Cardiac muscle cell (in vitro differentiated cells and primary cell): ENCODE measurements at regions not wholly inside any gene's neighbourhood (a gene's known extent, or its start where the extent isn't known, plus 50 kb on each side); places are given as distances from the start of the nearest gene placed in this dataset.

ENCODE experiments used
- DNase-seq, 2 donors: peaks; one replicate each; pipeline versions ENCODE4 v3.0.0 to v3.0.0-alpha.2; 2010 to 2017; ENCODE audit warnings: low read depth in 1 of 2, low spot score in 1 of 2
- H3K27ac ChIP-seq: fragments of 200-600 bp; sonication (generic); 2 replicates; pipeline ENCODE4 v1.5.1; 2016
- H3K27me3 ChIP-seq: fragments of 200-600 bp; sonication (generic); 2 replicates; pipeline ENCODE4 v1.6.0; 2016; ENCODE audit warnings: control low read depth
- H3K36me3 ChIP-seq: fragments of 200-600 bp; sonication (generic); 2 replicates; pipeline ENCODE4 v1.5.1; 2016; ENCODE audit warnings: control low read depth
- H3K4me1 ChIP-seq: fragments of 200-600 bp; sonication (generic); 2 replicates; pipeline ENCODE4 v1.8.1; 2017; ENCODE audit warnings: low read depth, mild to moderate bottlenecking, mixed run types
- H3K4me3 ChIP-seq: fragments of 200-600 bp; sonication (generic); 2 replicates; pipeline ENCODE4 v1.5.1; 2016; ENCODE audit warnings: mild to moderate bottlenecking
- H3K9me3 ChIP-seq: fragments of 200-600 bp; sonication (generic); 2 replicates; pipeline ENCODE4 v1.5.1; 2017; ENCODE audit warnings: low read depth, mild to moderate bottlenecking, control low read depth
- CTCF ChIP-seq: IDR thresholded peaks from 2 replicates; pipeline ENCODE4 v1.5.1; 2012; ENCODE audit warnings: low read depth, mild to moderate bottlenecking, low read length

GRCh38 chr7:85521108-85521694 is 334.3 kb upstream of the SEMA3D start:
- peak in 1 of 2 donors; percentile 41 for DNase-seq
- TF ChIP-seq CTCF: no peak
- H3K36me3 ChIP-seq: no peaks in the 10 kb centered on the region
- H3K4me3 ChIP-seq: no peak overlapping the region
- no peaks in the 10 kb centered on the region for H3K9me3 ChIP-seq
- no peaks in the 10 kb centered on the region for H3K4me1 ChIP-seq
- no peak overlapping the region for H3K27ac ChIP-seq
- H3K27me3 ChIP-seq: no peaks in the 10 kb centered on the region

- no peaks in the 10 kb centered on the region for H3K27me3 ChIP-seq
- no peak overlapping the region for H3K27ac ChIP-seq
- no peaks in the 10 kb centered on the region for H3K4me1 ChIP-seq
- H3K9me3 ChIP-seq: no peaks in the 10 kb centered on the region
- DNase-seq: no peak
- no peak for TF ChIP-seq CTCF
- no peak overlapping the region for H3K4me3 ChIP-seq
- no peaks in the 10 kb centered on the region for H3K36me3 ChIP-seq
These were observed 333.3 kb upstream of the SEMA3D start for GRCh38 chr7:85520175-85520574.

GRCh38 chr7:85516675-85517074 is 329.8 kb upstream of the SEMA3D start:
- peak in 1 of 2 donors; percentile 13 for DNase-seq
- H3K4me3 ChIP-seq: no peak overlapping the region

GRCh38 chr7:85512790-85513189 is 325.9 kb upstream of the SEMA3D start:
- no peak for TF ChIP-seq CTCF
- Histone ChIP-seq H3K36me3 (no peaks in the 10 kb centered on the region), H3K4me3 (no peak overlapping the region), H3K27me3 (no peaks in the 10 kb centered on the region), H3K27ac (no peak overlapping the region), H3K4me1 (no peaks in the 10 kb centered on the region), H3K9me3 (no peaks in the 10 kb centered on the region)
- no peak for DNase-seq

More at GRCh38 chr7:85516675-85517074, 329.8 kb upstream of the SEMA3D start:
- Histone ChIP-seq H3K27me3 (no peaks in the 10 kb centered on the region), H3K36me3 (no peaks in the 10 kb centered on the region), H3K9me3 (no peaks in the 10 kb centered on the region), H3K27ac (no peak overlapping the region), H3K4me1 (no peaks in the 10 kb centered on the region)
- no peak for TF ChIP-seq CTCF

- H3K4me3 ChIP-seq: no peak overlapping the region
- H3K36me3 ChIP-seq: no peaks in the 10 kb centered on the region
- no peaks in the 10 kb centered on the region for H3K27me3 ChIP-seq
- no peaks in the 10 kb centered on the region for H3K4me1 ChIP-seq
- DNase-seq: no peak
- no peak overlapping the region for H3K27ac ChIP-seq
- no peaks in the 10 kb centered on the region for H3K9me3 ChIP-seq
- TF ChIP-seq CTCF: no peak
These were observed 323.4 kb upstream of the SEMA3D start for GRCh38 chr7:85510287-85510686.
